ENCODE measurements at regions not wholly inside any gene's neighbourhood (a gene's known extent, or its start where the extent isn't known, plus 50 kb on each side); places are given as distances from the start of the nearest gene placed in this dataset.

DNA sequence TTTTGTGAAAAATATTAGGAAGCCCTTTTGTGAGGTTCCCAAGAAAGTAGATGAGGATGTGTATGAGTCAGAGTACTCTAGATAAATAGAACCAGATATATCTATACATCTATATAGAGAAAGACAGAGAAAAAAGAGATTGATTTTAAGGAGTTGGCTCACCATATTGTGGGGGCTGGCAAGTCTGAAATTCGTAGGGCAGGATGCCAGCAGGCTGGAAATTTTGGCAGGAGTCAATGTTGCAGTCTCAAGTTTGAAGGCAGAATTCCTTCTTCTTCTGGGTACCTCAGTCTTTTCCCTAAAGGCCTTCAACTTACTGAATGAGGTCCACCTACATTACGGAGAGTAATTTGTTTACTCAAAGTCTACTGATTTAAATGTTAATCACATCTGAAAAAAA, 65.3 kb upstream of the SAMD3 start:
- TF ChIP-seq CTCF (IDR thresholded peaks at IDR 0.05) (no peak), NR2C2 (CRISPR knock-in tag; IDR thresholded peaks at IDR 0.05) (no peak), FOXP1 (CRISPR knock-in tag; IDR thresholded peaks at IDR 0.05; ENCODE audit: borderline replicate concordance) (no peak), USF1 (CRISPR knock-in tag; IDR thresholded peaks at IDR 0.05) (no peak), ETV6 (CRISPR knock-in tag; IDR thresholded peaks at IDR 0.05) (no peak), ELF4 (CRISPR knock-in tag; IDR thresholded peaks at IDR 0.05; ENCODE audit: low read depth) (no peak)
- TF ChIP-seq, protein P1, sequence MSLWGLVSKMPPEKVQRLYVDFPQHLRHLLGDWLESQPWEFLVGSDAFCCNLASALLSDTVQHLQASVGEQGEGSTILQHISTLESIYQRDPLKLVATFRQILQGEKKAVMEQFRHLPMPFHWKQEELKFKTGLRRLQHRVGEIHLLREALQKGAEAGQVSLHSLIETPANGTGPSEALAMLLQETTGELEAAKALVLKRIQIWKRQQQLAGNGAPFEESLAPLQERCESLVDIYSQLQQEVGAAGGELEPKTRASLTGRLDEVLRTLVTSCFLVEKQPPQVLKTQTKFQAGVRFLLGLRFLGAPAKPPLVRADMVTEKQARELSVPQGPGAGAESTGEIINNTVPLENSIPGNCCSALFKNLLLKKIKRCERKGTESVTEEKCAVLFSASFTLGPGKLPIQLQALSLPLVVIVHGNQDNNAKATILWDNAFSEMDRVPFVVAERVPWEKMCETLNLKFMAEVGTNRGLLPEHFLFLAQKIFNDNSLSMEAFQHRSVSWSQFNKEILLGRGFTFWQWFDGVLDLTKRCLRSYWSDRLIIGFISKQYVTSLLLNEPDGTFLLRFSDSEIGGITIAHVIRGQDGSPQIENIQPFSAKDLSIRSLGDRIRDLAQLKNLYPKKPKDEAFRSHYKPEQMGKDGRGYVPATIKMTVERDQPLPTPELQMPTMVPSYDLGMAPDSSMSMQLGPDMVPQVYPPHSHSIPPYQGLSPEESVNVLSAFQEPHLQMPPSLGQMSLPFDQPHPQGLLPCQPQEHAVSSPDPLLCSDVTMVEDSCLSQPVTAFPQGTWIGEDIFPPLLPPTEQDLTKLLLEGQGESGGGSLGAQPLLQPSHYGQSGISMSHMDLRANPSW (CRISPR knock-in tag; conservative IDR thresholded peaks at IDR 0.05; ENCODE audit: low read depth), result no peak
- TF ChIP-seq, protein P2, sequence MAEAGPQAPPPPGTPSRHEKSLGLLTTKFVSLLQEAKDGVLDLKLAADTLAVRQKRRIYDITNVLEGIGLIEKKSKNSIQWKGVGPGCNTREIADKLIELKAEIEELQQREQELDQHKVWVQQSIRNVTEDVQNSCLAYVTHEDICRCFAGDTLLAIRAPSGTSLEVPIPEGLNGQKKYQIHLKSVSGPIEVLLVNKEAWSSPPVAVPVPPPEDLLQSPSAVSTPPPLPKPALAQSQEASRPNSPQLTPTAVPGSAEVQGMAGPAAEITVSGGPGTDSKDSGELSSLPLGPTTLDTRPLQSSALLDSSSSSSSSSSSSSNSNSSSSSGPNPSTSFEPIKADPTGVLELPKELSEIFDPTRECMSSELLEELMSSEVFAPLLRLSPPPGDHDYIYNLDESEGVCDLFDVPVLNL (CRISPR knock-in tag; IDR thresholded peaks at IDR 0.05; ENCODE audit: borderline replicate concordance, low read depth), result no peak

Data from WTC11 (cell line).